GM12873 (cell line): ENCODE measurements at regions not wholly inside any gene's neighbourhood (a gene's known extent, or its start where the extent isn't known, plus 50 kb on each side); places are given as distances from the start of the nearest gene placed in this dataset.

Source experiments
- CTCF ChIP-seq: IDR thresholded peaks from 2 replicates; pipeline ENCODE4 v1.5.1; 2012; ENCODE audit warnings: low read depth, mild to moderate bottlenecking, moderate library complexity, low read length, control low read depth; ENCODE audit not compliant: insufficient read depth; ENCODE audit errors: missing control alignments

- no peak for TF ChIP-seq CTCF
Observed at GRCh38 chr5:91495699-91496098, 112.6 kb upstream of the ARRDC3 start.

GRCh38 chr5:91494447-91494996 is 111.4 kb upstream of the ARRDC3 start:
- no peak for TF ChIP-seq CTCF

DNA sequence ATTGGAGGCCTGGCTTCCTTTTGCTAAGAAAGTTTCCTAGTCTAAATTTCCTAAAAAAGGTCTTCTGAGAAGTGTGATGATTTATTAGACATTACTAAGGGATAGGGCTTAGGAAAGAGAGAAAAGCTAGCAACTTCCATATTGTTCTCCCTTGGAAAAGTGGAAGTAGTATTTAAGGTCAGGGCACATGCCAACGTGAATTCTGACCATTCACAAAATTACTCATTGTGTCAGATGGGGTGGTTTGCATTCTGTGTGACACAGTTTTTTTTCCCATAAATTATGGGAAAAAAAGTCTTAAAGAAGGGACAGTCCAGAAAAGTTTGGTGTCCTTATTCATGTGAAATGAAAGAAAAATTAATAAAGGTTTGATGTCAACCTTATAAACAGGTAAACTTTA is 110.0 kb upstream of the ARRDC3 start:
- TF ChIP-seq CTCF, result no peak

GRCh38 chr5:91491229-91491628 is 108.1 kb upstream of the ARRDC3 start:
- TF ChIP-seq CTCF, result no peak

DNA sequence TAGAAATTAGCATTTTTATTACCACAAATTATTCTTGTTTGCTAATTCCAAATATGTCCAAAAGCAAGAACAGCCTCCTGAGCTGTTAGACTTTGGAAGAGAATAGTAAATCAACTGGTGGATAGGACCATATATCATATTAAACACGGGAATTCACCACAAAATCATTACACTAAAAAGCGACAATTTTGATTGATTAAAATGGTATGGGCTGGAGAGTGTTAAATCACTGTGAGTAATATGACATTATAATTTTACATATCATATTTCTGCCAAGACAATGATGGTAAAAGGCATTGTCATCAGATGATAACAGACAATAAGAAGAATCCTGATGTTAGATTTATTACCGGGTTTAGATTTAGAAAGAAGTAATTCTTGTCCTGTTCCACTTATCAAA is 107.2 kb upstream of the ARRDC3 start:
- TF ChIP-seq CTCF, result no peak

- no peak for TF ChIP-seq CTCF
Observed at GRCh38 chr5:91487420-91487819, 104.3 kb upstream of the ARRDC3 start.

DNA sequence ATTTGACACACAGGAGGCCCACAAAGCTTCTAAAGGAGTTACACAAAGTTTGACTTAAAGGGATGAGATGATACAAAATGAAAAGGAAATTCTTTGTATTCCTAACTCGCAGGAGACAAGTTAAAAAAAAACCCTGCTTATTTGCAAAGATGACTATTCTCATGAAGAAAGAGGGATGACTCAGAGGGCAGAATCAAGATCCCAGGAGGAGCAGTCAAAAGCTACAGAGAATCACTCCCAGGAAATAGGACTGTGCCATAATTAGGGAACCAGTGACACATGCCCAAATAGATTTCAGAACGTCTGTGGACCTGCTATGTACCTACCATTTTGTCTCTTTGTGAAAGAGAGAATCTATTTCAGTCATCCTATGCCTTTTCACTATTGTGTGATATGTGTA is 103.5 kb upstream of the ARRDC3 start:
- TF ChIP-seq CTCF, result no peak

DNA sequence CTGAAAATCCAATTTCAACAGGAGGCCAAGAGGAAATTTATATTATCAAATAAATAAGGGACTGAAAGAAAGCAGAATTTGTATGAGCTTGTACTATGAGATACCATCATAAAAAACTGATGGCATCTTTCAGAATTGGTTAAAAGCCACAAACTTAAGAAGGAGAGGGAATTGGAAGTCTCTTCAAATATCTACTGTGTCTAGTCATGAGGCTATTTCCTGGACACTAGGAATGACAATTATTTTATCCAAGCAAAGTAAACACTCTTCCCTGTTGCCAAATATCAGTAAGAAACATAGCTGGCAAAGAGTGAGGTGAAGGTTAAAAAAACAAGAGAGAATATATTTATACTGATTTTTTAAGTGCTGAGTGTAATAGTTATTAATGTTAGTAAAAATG is 101.5 kb upstream of the ARRDC3 start:
- no peak for TF ChIP-seq CTCF
